A673 (cell line): ENCODE measurements at regions not wholly inside any gene's neighbourhood (a gene's known extent, or its start where the extent isn't known, plus 50 kb on each side); places are given as distances from the start of the nearest gene placed in this dataset.

Source experiments
- CTCF ChIP-seq: fragments of 300-800, 200-600 bp; sonication (generic); conservative IDR thresholded peaks from 2 replicates; pipeline ENCODE4 v1.5.1; 2017; ENCODE audit warnings: low read depth, mild to moderate bottlenecking, antibody characterized with exemption, low read length, moderate library complexity, mixed read lengths
- EZH2 ChIP-seq: fragments of 200-600 bp; sonication (generic); IDR thresholded peaks from 2 replicates; pipeline ENCODE4 v1.6.1; 2017; ENCODE audit warnings: borderline replicate concordance, low read depth, mild to moderate bottlenecking, mixed read lengths, antibody characterized with exemption, low read length; ENCODE audit not compliant: poor library complexity, severe bottlenecking

DNA sequence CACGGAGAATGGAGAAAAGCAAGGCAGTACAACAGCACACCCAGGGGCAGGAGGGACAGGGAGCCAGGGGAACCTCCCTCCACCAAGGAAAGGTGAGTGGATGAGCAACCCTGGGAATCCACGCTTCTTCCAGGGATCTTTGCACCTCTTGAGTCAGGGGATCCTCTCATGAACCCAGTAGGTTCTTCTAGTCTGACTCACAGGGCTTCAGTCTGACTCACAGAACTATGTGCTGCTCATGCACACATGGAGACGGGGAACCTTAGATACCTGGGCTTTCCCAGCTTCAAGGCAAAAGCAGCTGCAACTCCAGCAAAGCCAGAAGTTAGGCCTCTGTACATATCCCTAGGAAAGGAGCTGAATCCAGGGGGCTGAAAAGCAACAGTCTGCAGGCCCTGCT lies 1021.4 kb upstream of the TENM4 start:
- no peak for TF ChIP-seq CTCF
- TF ChIP-seq EZH2, result no peak
